K562 (cell line): ENCODE measurements at regions not wholly inside any gene's neighbourhood (a gene's known extent, or its start where the extent isn't known, plus 50 kb on each side); places are given as distances from the start of the nearest gene placed in this dataset.

ENCODE experiments used
- ATAC-seq: fragments of 200-7000 bp; cut with Tn5 transposase; 3 replicates; pipeline ENCODE4 v1.9.1; 2020; ENCODE audit warnings: moderate library complexity
- BruUV-seq: library from RNA; stranded (reverse); fragments of 400-500 nt; replicated peaks from 2 replicates; lab custom pipeline; 2021; lab: Mats Ljungman, UMichigan
- CTCF ChIA-PET: fragments of 300-600 bp; formaldehyde crosslinking; extraction: SDS; loops from one replicate; lab custom pipeline; 2021; ENCODE audit warnings: low intra/inter-chr PET ratio; lab: Yijun Ruan, JAX
- POLR2A ChIA-PET: fragments of 300-600, 350-650 bp; sonication (Branson Sonifier 250); formaldehyde crosslinking; extraction: SDS; loops from one replicate; lab custom pipeline; 2021; ENCODE audit warnings: antibody characterized with exemption, inconsistent platforms; lab: Yijun Ruan, JAX
- DNase-seq, 4 experiments: peaks; one replicate each; pipeline versions ENCODE4 v3.0.0 to v3.0.0-alpha.2; 2011 to 2018; ENCODE audit warnings: low spot score in 3 of 4, mixed read lengths in 3 of 4; ENCODE audit errors: extremely low read depth in 1 of 4
- FAIRE-seq: peaks from 2 replicates; lab custom pipeline; 2011; peaks lifted over from hg19 to GRCh38; lab: Jason Lieb, UNC
- H2AFZ ChIP-seq: 2 replicates; pipeline ENCODE4 v1.6.0; 2011; ENCODE audit warnings: low read depth, low read length, control low read depth, inconsistent platforms
- H3K27ac ChIP-seq: fragments of 200-600 bp; 3 replicates; pipeline ENCODE4 v1.8.0; 2011; ENCODE audit warnings: low read depth, mild to moderate bottlenecking, control low read depth, inconsistent platforms, low read length, moderate library complexity, mixed read lengths; ENCODE audit errors: extremely low read depth
- H3K27me3 ChIP-seq, 2 experiments: fragments of 300-600 bp in 1 of 2; 2 replicates in 1 of 2; 3 replicates in 1 of 2; pipeline versions ENCODE4 v1.6.0 to v1.8.0; 2011; ENCODE audit warnings: inconsistent platforms in 2 of 2, low read length in 2 of 2, mild to moderate bottlenecking in 1 of 2, mixed read lengths in 1 of 2, moderate library complexity in 1 of 2; ENCODE audit not compliant: control insufficient read depth in 2 of 2, insufficient read depth in 2 of 2
- H3K36me3 ChIP-seq: fragments of 300-600 bp; 3 replicates; pipeline ENCODE4 v1.8.0; 2011; ENCODE audit warnings: mild to moderate bottlenecking, low read length, inconsistent platforms; ENCODE audit not compliant: control insufficient read depth, insufficient read depth
- H3K4me1 ChIP-seq, 2 experiments: fragments of 200-600 bp in 1 of 2; replicated peaks in 1 of 2; 2 replicates in 1 of 2; 3 replicates in 1 of 2; pipeline versions ENCODE4 v1.5.1 to v1.8.0; 2011; ENCODE audit warnings: inconsistent platforms in 2 of 2, low read length in 2 of 2, mild to moderate bottlenecking in 1 of 2, mixed read lengths in 1 of 2, moderate library complexity in 1 of 2; ENCODE audit not compliant: control insufficient read depth in 2 of 2, insufficient read depth in 2 of 2
- H3K4me2 ChIP-seq: 2 replicates; pipeline ENCODE4 v1.6.1; 2011; ENCODE audit warnings: low read length, control low read depth, inconsistent platforms, mixed read lengths; ENCODE audit not compliant: insufficient read depth
- H3K4me3 ChIP-seq: fragments of 200-600 bp; sonication (generic), shearing (Covaris generic); 2 replicates; pipeline ENCODE4 v1.5.1; 2016; ENCODE audit warnings: control low read depth, inconsistent platforms
- H3K79me2 ChIP-seq: fragments of 200-600 bp; 3 replicates; pipeline ENCODE4 v1.8.0; 2011; ENCODE audit warnings: low read length, inconsistent platforms; ENCODE audit not compliant: control insufficient read depth, insufficient read depth
- H3K9ac ChIP-seq, 2 experiments: 2 replicates each; pipeline versions ENCODE4 v1.6.0 to v1.6.1; 2011; ENCODE audit warnings: low read depth in 2 of 2, low read length in 2 of 2, control low read depth in 1 of 2, inconsistent platforms in 1 of 2, mild to moderate bottlenecking in 1 of 2, mixed read lengths in 1 of 2; ENCODE audit not compliant: insufficient read depth in 1 of 2
- H3K9me1 ChIP-seq: one replicate; pipeline ENCODE4 v1.6.0; 2011; ENCODE audit warnings: inconsistent platforms, mild to moderate bottlenecking, low read length, moderate library complexity; ENCODE audit not compliant: control insufficient read depth, insufficient read depth
- H3K9me3 ChIP-seq: replicated peaks from 2 replicates; pipeline ENCODE4 v1.5.1; 2011; ENCODE audit warnings: low read depth, low read length, inconsistent platforms; ENCODE audit not compliant: control insufficient read depth, insufficient read depth
- H4K20me1 ChIP-seq: replicated peaks from 2 replicates; pipeline ENCODE4 v1.6.1; 2011; ENCODE audit warnings: low read length, inconsistent platforms, mixed read lengths; ENCODE audit not compliant: control insufficient read depth, insufficient read depth
- ILK ChIP-seq: fragments of 450-650 bp; IDR thresholded peaks from 2 replicates; pipeline ENCODE4 v1.6.1; 2016; ENCODE audit warnings: missing genetic modification characterization, low read depth, mild to moderate bottlenecking, missing compliant biosample characterization, moderate library complexity, borderline replicate concordance
- NR2C1 ChIP-seq, 2 experiments: fragments of 450-650 bp; IDR thresholded peaks; 2 replicates each; pipeline ENCODE4 v1.6.1; 2017; ENCODE audit warnings: mild to moderate bottlenecking in 2 of 2, antibody characterized with exemption in 1 of 2, inconsistent platforms in 1 of 2, missing compliant biosample characterization in 1 of 2, missing genetic modification characterization in 1 of 2
- POLR2AphosphoS5 ChIP-seq: IDR thresholded peaks from 2 replicates; pipeline ENCODE4 v1.6.1; 2011; ENCODE audit warnings: mild to moderate bottlenecking, low read depth, low read length, moderate library complexity; ENCODE audit not compliant: control insufficient read depth, insufficient read depth
- ZNF79 ChIP-seq: fragments of 250-450 bp; sonication (Bioruptor Pico); IDR thresholded peaks from 2 replicates; pipeline ENCODE4 v1.4.0; 2020; ENCODE audit warnings: low read depth, mild to moderate bottlenecking, moderate library complexity
- WGBS: fragments of 100-300 bp; shearing (Covaris generic); methylation state at CpG from one replicate; pipeline ENCODE4 v1.1.6; 2016; ENCODE audit warnings: low coverage, mixed read lengths; ENCODE audit not compliant: insufficient coverage; ENCODE audit errors: missing lambda C conversion rate; 5-methylcytosine and 5-hydroxymethylcytosine counted together
- in situ Hi-C: fragments of 300-500 bp; cut with MboI; formaldehyde crosslinking; loops from 4 replicates; pipeline ENCODE4 v1.15.0; 2018; ENCODE audit warnings: inconsistent platforms, mixed read lengths
- intact Hi-C: fragments of 100-400 bp; cut with micrococcal nuclease; formaldehyde crosslinking; loops from 2 replicates; pipeline ENCODE4 v1.14.2; 2022
- TF ChIP-seq, protein P1 (sequence below): fragments of 250-450 bp; sonication (Bioruptor Pico); IDR thresholded peaks from 2 replicates; pipeline ENCODE4 v1.6.1; 2021; ENCODE audit warnings: mild to moderate bottlenecking
- TF ChIP-seq, protein P2 (sequence below), 3 experiments: fragments of 200-800 bp in 1 of 3; fragments of 250-450 bp in 1 of 3; fragments of 450-650 bp in 1 of 3; sonication (Bioruptor Pico) in 1 of 3; sonication (Bioruptor generic) in 1 of 3; formaldehyde crosslinking in 1 of 3; IDR thresholded peaks; 2 replicates each; pipeline versions ENCODE4 v1.6.1 to v1.8.0; 2016 to 2022; ENCODE audit warnings: mild to moderate bottlenecking in 2 of 3, missing genetic modification characterization in 2 of 3, missing compliant biosample characterization in 1 of 3, moderate library complexity in 1 of 3
- TF ChIP-seq, protein P3 (sequence below): sonication (generic); formaldehyde crosslinking; IDR thresholded peaks from 2 replicates; pipeline ENCODE4 v1.8.1; 2023; ENCODE audit warnings: mild to moderate bottlenecking, missing genetic modification reagents
- TF ChIP-seq, protein P4 (sequence below): fragments of 450-650 bp; IDR thresholded peaks from 2 replicates; pipeline ENCODE4 v1.6.1; 2016; ENCODE audit warnings: borderline replicate concordance

DNA sequence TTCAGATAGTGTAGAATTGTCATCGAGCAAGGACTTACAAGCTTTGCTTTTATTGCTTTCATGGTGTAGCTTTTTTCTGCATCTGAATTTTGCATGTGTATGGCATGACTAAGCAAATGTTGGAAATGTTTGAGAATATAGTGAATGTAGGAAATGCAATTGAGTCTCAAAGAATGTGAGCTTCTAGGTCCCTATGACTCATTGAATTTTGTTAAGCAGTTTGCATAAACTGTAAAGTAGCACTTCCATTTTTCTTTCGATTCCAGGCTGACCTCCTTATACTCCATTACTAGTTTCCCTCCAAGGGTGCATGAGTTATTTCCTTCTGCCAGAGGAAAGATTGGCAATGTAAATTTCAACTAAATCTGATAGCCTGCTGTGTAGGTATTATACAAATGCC lies 619.2 kb downstream of the DIPK2A start:
- Histone ChIP-seq H3K9ac (no peak overlapping the region), H3K4me1 (no peaks in the 10 kb centered on the region), H4K20me1 (no peaks in the 10 kb centered on the region), H3K9me3 (no peaks in the 10 kb centered on the region), H3K79me2 (no peaks in the 10 kb centered on the region), H3K36me3 (no peaks in the 10 kb centered on the region), H3K9me1 (no peaks in the 10 kb centered on the region), H3K4me2 (no peak overlapping the region), H2AFZ (no peak overlapping the region), H3K4me3 (no peak overlapping the region), H3K27ac (no peak overlapping the region), H3K27me3 (no peaks in the 10 kb centered on the region)
- intact Hi-C loops, result no loop called here
- no TSS peak for BruUV-seq
- FAIRE-seq (no peak), DNase-seq (no peak), ATAC-seq (no peak)
- ChIA-PET CTCF (no interaction called here), POLR2A (no interaction called here)
- 0% methylated on average over 2 of the region's 2 CpGs for WGBS
- in situ Hi-C loops, result no loop called here
- TF ChIP-seq, protein P1, sequence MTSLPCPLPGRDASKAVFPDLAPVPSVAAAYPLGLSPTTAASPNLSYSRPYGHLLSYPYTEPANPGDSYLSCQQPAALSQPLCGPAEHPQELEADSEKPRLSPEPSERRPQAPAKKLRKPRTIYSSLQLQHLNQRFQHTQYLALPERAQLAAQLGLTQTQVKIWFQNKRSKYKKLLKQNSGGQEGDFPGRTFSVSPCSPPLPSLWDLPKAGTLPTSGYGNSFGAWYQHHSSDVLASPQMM (CRISPR knock-in tag), result no peak
- TF ChIP-seq NR2C1 (IDR thresholded peaks at IDR 0.05) (no peak), NR2C1 (tag; IDR thresholded peaks at IDR 0.05) (no peak), ILK (tag) (no peak), POLR2AphosphoS5 (no peak), ZNF79 (CRISPR knock-in tag) (no peak)
- TF ChIP-seq, protein P2, sequence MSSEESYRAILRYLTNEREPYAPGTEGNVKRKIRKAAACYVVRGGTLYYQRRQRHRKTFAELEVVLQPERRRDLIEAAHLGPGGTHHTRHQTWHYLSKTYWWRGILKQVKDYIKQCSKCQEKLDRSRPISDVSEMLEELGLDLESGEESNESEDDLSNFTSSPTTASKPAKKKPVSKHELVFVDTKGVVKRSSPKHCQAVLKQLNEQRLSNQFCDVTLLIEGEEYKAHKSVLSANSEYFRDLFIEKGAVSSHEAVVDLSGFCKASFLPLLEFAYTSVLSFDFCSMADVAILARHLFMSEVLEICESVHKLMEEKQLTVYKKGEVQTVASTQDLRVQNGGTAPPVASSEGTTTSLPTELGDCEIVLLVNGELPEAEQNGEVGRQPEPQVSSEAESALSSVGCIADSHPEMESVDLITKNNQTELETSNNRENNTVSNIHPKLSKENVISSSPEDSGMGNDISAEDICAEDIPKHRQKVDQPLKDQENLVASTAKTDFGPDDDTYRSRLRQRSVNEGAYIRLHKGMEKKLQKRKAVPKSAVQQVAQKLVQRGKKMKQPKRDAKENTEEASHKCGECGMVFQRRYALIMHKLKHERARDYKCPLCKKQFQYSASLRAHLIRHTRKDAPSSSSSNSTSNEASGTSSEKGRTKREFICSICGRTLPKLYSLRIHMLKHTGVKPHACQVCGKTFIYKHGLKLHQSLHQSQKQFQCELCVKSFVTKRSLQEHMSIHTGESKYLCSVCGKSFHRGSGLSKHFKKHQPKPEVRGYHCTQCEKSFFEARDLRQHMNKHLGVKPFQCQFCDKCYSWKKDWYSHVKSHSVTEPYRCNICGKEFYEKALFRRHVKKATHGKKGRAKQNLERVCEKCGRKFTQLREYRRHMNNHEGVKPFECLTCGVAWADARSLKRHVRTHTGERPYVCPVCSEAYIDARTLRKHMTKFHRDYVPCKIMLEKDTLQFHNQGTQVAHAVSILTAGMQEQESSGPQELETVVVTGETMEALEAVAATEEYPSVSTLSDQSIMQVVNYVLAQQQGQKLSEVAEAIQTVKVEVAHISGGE (CRISPR knock-in tag; IDR thresholded peaks at IDR 0.05), result no peak
- TF ChIP-seq, protein P3, sequence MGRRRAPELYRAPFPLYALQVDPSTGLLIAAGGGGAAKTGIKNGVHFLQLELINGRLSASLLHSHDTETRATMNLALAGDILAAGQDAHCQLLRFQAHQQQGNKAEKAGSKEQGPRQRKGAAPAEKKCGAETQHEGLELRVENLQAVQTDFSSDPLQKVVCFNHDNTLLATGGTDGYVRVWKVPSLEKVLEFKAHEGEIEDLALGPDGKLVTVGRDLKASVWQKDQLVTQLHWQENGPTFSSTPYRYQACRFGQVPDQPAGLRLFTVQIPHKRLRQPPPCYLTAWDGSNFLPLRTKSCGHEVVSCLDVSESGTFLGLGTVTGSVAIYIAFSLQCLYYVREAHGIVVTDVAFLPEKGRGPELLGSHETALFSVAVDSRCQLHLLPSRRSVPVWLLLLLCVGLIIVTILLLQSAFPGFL (CRISPR knock-in tag), result no peak
- TF ChIP-seq, protein P4, sequence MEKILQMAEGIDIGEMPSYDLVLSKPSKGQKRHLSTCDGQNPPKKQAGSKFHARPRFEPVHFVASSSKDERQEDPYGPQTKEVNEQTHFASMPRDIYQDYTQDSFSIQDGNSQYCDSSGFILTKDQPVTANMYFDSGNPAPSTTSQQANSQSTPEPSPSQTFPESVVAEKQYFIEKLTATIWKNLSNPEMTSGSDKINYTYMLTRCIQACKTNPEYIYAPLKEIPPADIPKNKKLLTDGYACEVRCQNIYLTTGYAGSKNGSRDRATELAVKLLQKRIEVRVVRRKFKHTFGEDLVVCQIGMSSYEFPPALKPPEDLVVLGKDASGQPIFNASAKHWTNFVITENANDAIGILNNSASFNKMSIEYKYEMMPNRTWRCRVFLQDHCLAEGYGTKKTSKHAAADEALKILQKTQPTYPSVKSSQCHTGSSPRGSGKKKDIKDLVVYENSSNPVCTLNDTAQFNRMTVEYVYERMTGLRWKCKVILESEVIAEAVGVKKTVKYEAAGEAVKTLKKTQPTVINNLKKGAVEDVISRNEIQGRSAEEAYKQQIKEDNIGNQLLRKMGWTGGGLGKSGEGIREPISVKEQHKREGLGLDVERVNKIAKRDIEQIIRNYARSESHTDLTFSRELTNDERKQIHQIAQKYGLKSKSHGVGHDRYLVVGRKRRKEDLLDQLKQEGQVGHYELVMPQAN, result no peak
